ENCODE measurements at regions not wholly inside any gene's neighbourhood (a gene's known extent, or its start where the extent isn't known, plus 50 kb on each side); places are given as distances from the start of the nearest gene placed in this dataset.

GRCh38 chr7:94099679-94100078 lies 95.5 kb upstream of the BET1 start:
- H3K27me3 ChIP-seq = no peaks in the 10 kb centered on the region
- H3K36me3 ChIP-seq = no peaks in the 10 kb centered on the region
- no peak overlapping the region for H3K27ac ChIP-seq
- H3K9me3 ChIP-seq = peaks cover 4 to 5% of the 10 kb centered on the region in 2 donors
- intact Hi-C loops (cut with DNase I; ENCODE audit: low total_unique reads) = no loop called here
- H3K4me1 ChIP-seq = no peaks in the 10 kb centered on the region
- H3K4me3 ChIP-seq = no peak overlapping the region
- DNase-seq (ENCODE audit: low spot score in 2 of 2) = no peak
- no peak for TF ChIP-seq POLR2AphosphoS5 (IDR thresholded peaks at IDR 0.05)
- no peak for TF ChIP-seq POLR2A (IDR thresholded peaks at IDR 0.05)
- TF ChIP-seq CTCF (IDR thresholded peaks at IDR 0.05) = no peak

- TF ChIP-seq POLR2A (IDR thresholded peaks at IDR 0.05) = no peak
- TF ChIP-seq POLR2AphosphoS5 (IDR thresholded peaks at IDR 0.05) = no peak
- no peak for TF ChIP-seq CTCF (IDR thresholded peaks at IDR 0.05)
- no peaks in the 10 kb centered on the region for H3K36me3 ChIP-seq
- no peaks in the 10 kb centered on the region for H3K27me3 ChIP-seq
- peaks cover 4 to 5% of the 10 kb centered on the region in 2 donors for H3K9me3 ChIP-seq
- H3K4me3 ChIP-seq = no peak overlapping the region
- no peak for DNase-seq (ENCODE audit: low spot score in 2 of 2)
- intact Hi-C loops (cut with DNase I; ENCODE audit: low total_unique reads) = no loop called here
- H3K4me1 ChIP-seq = no peaks in the 10 kb centered on the region
- H3K27ac ChIP-seq = no peak overlapping the region
Observed at GRCh38 chr7:94100723-94101345, 96.7 kb upstream of the BET1 start.

- H3K27me3 ChIP-seq = no peaks in the 10 kb centered on the region
- H3K27ac ChIP-seq = no peak overlapping the region
- no peak for DNase-seq (ENCODE audit: low spot score in 2 of 2)
- no peak overlapping the region for H3K4me3 ChIP-seq
- intact Hi-C loops (cut with DNase I; ENCODE audit: low total_unique reads) = no loop called here
- H3K9me3 ChIP-seq = peaks cover 4 to 5% of the 10 kb centered on the region in 2 donors
- H3K4me1 ChIP-seq = no peaks in the 10 kb centered on the region
- TF ChIP-seq POLR2AphosphoS5 (IDR thresholded peaks at IDR 0.05) (no peak), POLR2A (IDR thresholded peaks at IDR 0.05) (no peak), CTCF (IDR thresholded peaks at IDR 0.05) (no peak)
- no peaks in the 10 kb centered on the region for H3K36me3 ChIP-seq
Observed at GRCh38 chr7:94104301-94104700, 100.1 kb upstream of the BET1 start.

- Histone ChIP-seq H3K27me3 (no peaks in the 10 kb centered on the region), H3K4me3 (no peak overlapping the region), H3K36me3 (no peaks in the 10 kb centered on the region), H3K9me3 (no peaks in the 10 kb centered on the region), H3K27ac (no peak overlapping the region), H3K4me1 (no peaks in the 10 kb centered on the region)
- intact Hi-C loops (cut with DNase I; ENCODE audit: low total_unique reads) = no loop called here
- DNase-seq (ENCODE audit: low spot score in 2 of 2) = no peak
- TF ChIP-seq POLR2AphosphoS5 (IDR thresholded peaks at IDR 0.05) (no peak), POLR2A (IDR thresholded peaks at IDR 0.05) (no peak), CTCF (IDR thresholded peaks at IDR 0.05) (no peak)
Observed at GRCh38 chr7:94109556-94109955, 105.4 kb upstream of the BET1 start.

GRCh38 chr7:94111009-94111408 lies 106.9 kb upstream of the BET1 start:
- H3K9me3 ChIP-seq = no peaks in the 10 kb centered on the region
- TF ChIP-seq POLR2A (IDR thresholded peaks at IDR 0.05) (no peak), CTCF (IDR thresholded peaks at IDR 0.05) (no peak), POLR2AphosphoS5 (IDR thresholded peaks at IDR 0.05) (no peak)
- H3K27ac ChIP-seq = no peak overlapping the region

More at GRCh38 chr7:94111009-94111408, 106.9 kb upstream of the BET1 start:
- Histone ChIP-seq H3K4me3 (no peak overlapping the region), H3K36me3 (no peaks in the 10 kb centered on the region), H3K27me3 (no peaks in the 10 kb centered on the region), H3K4me1 (no peaks in the 10 kb centered on the region)
- no peak for DNase-seq (ENCODE audit: low spot score in 2 of 2)
- intact Hi-C loops (cut with DNase I; ENCODE audit: low total_unique reads) = no loop called here

Measured in breast epithelium (tissue), 4 donors.